Duodenal mucosa (tissue), 2 donors: ENCODE measurements at regions not wholly inside any gene's neighbourhood (a gene's known extent, or its start where the extent isn't known, plus 50 kb on each side); places are given as distances from the start of the nearest gene placed in this dataset.

ENCODE experiments used
- H3K27ac ChIP-seq: one replicate; pipeline ENCODE4 v1.7.0; 2013; ENCODE audit warnings: low read depth, low read length
- H3K27me3 ChIP-seq, 2 donors: one replicate each; pipeline ENCODE4 v1.7.0; 2013; ENCODE audit warnings: low read length in 2 of 2, control low read depth in 1 of 2; ENCODE audit not compliant: insufficient read depth in 2 of 2, control insufficient read depth in 1 of 2
- H3K36me3 ChIP-seq, 2 donors: one replicate each; pipeline ENCODE4 v1.7.0; 2013; ENCODE audit warnings: low read length in 2 of 2, control low read depth in 1 of 2; ENCODE audit not compliant: insufficient read depth in 2 of 2, control insufficient read depth in 1 of 2
- H3K4me1 ChIP-seq, 2 donors: one replicate each; pipeline ENCODE4 v1.7.0; 2013; ENCODE audit warnings: low read length in 2 of 2, control low read depth in 1 of 2; ENCODE audit not compliant: insufficient read depth in 2 of 2, control insufficient read depth in 1 of 2
- H3K4me3 ChIP-seq, 2 donors: one replicate each; pipeline ENCODE4 v1.7.0; 2013; ENCODE audit warnings: low read length in 2 of 2, low read depth in 1 of 2
- H3K9ac ChIP-seq, 2 donors: one replicate each; pipeline ENCODE4 v1.7.0; 2013; ENCODE audit warnings: low read length in 2 of 2, low read depth in 1 of 2
- H3K9me3 ChIP-seq, 2 donors: one replicate each; pipeline ENCODE4 v1.7.0; 2013; ENCODE audit warnings: low read length in 2 of 2, control low read depth in 1 of 2; ENCODE audit not compliant: control insufficient read depth in 1 of 2

GRCh38 chr4:31549256-31549655 is 829.1 kb downstream of the PCDH7 start:
- Histone ChIP-seq H3K9ac (no peak overlapping the region), H3K36me3 (no peaks in the 10 kb centered on the region), H3K27ac (no peak overlapping the region), H3K4me3 (no peak overlapping the region), H3K4me1 (no peaks in the 10 kb centered on the region), H3K27me3 (no peaks in the 10 kb centered on the region), H3K9me3 (no peaks in the 10 kb centered on the region)

- H3K4me3 ChIP-seq = no peak overlapping the region
- H3K36me3 ChIP-seq = no peaks in the 10 kb centered on the region
- H3K9ac ChIP-seq = no peak overlapping the region
- no peak overlapping the region for H3K27ac ChIP-seq
- no peaks in the 10 kb centered on the region for H3K4me1 ChIP-seq
- no peaks in the 10 kb centered on the region for H3K27me3 ChIP-seq
- H3K9me3 ChIP-seq = no peaks in the 10 kb centered on the region
Observed at GRCh38 chr4:31557437-31557836, 837.3 kb downstream of the PCDH7 start.

- Histone ChIP-seq H3K27me3 (no peaks in the 10 kb centered on the region), H3K9ac (no peak overlapping the region), H3K9me3 (no peaks in the 10 kb centered on the region), H3K4me1 (no peaks in the 10 kb centered on the region), H3K36me3 (no peaks in the 10 kb centered on the region), H3K27ac (no peak overlapping the region), H3K4me3 (no peak overlapping the region)
Observed at GRCh38 chr4:31573554-31573953, 853.4 kb downstream of the PCDH7 start.

- no peak overlapping the region for H3K4me3 ChIP-seq
- H3K27me3 ChIP-seq = no peaks in the 10 kb centered on the region
- no peaks in the 10 kb centered on the region for H3K9me3 ChIP-seq
- no peak overlapping the region for H3K27ac ChIP-seq
- H3K4me1 ChIP-seq = no peaks in the 10 kb centered on the region
- H3K9ac ChIP-seq = no peak overlapping the region
- no peaks in the 10 kb centered on the region for H3K36me3 ChIP-seq
Observed at GRCh38 chr4:31575504-31575903, 855.3 kb downstream of the PCDH7 start.

DNA sequence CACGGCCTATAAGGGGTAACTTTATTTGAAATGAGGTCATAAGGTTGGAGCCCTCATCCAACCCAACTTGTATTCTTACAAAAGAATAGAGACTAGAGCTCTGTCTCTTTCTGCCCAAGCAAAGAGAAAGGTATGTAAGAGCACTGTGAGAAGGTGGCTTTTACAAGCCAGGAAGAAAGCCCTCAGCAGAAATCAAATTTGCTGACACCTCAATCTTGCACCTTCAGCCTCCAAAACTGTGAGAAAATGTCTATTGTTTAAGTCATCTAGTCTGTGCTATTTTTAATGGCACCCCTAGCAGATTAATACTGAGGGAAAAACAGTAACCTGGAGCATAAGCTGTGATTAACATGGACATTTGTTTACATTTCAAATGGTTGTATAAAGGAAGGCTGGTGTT is 860.7 kb downstream of the PCDH7 start:
- Histone ChIP-seq H3K36me3 (no peaks in the 10 kb centered on the region), H3K9me3 (no peaks in the 10 kb centered on the region), H3K27me3 (no peaks in the 10 kb centered on the region), H3K4me1 (no peaks in the 10 kb centered on the region), H3K9ac (no peak overlapping the region), H3K27ac (no peak overlapping the region), H3K4me3 (no peak overlapping the region)

GRCh38 chr4:31585503-31585902 is 865.3 kb downstream of the PCDH7 start:
- no peaks in the 10 kb centered on the region for H3K9me3 ChIP-seq
- no peak overlapping the region for H3K9ac ChIP-seq

GRCh38 chr4:31592293-31592692 is 872.1 kb downstream of the PCDH7 start:
- no peak overlapping the region for H3K4me3 ChIP-seq
- H3K27me3 ChIP-seq = no peaks in the 10 kb centered on the region
- no peaks in the 10 kb centered on the region for H3K9me3 ChIP-seq
- no peak overlapping the region for H3K9ac ChIP-seq
- no peaks in the 10 kb centered on the region for H3K36me3 ChIP-seq
- H3K27ac ChIP-seq = no peak overlapping the region
- H3K4me1 ChIP-seq = no peaks in the 10 kb centered on the region

More at GRCh38 chr4:31585503-31585902, 865.3 kb downstream of the PCDH7 start:
- Histone ChIP-seq H3K27me3 (no peaks in the 10 kb centered on the region), H3K4me3 (no peak overlapping the region), H3K4me1 (no peaks in the 10 kb centered on the region), H3K27ac (no peak overlapping the region), H3K36me3 (no peaks in the 10 kb centered on the region)

- Histone ChIP-seq H3K4me3 (no peak overlapping the region), H3K27me3 (no peaks in the 10 kb centered on the region), H3K9ac (no peak overlapping the region), H3K9me3 (no peaks in the 10 kb centered on the region), H3K4me1 (no peaks in the 10 kb centered on the region), H3K36me3 (no peaks in the 10 kb centered on the region), H3K27ac (no peak overlapping the region)
Observed at GRCh38 chr4:31595496-31595895, 875.3 kb downstream of the PCDH7 start.

GRCh38 chr4:31598639-31599038 is 878.5 kb downstream of the PCDH7 start:
- Histone ChIP-seq H3K4me3 (no peak overlapping the region), H3K9ac (no peak overlapping the region), H3K36me3 (no peaks in the 10 kb centered on the region), H3K9me3 (no peaks in the 10 kb centered on the region), H3K27me3 (no peaks in the 10 kb centered on the region), H3K4me1 (no peaks in the 10 kb centered on the region), H3K27ac (no peak overlapping the region)

DNA sequence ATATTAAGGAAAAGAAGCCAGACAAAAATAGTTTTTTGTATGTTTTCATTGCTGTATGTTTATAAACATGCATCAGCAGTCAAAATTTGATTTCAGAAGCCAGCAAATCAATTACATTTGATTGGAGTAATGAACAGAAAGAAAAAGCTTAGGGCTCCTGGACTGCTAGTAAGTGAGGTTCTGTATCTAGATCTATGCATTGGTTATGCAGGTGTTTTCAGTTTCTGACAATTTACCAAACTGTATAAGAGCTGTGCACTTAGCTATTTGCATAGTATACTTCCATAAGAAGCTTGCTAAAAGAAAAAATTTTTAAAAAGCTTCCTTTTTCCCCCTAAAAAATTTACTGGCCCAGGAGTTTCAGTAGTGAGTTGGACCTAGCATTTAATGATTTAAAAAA is 881.6 kb downstream of the PCDH7 start:
- H3K36me3 ChIP-seq = no peaks in the 10 kb centered on the region
- no peaks in the 10 kb centered on the region for H3K4me1 ChIP-seq
- no peak overlapping the region for H3K27ac ChIP-seq
- no peaks in the 10 kb centered on the region for H3K9me3 ChIP-seq
- no peak overlapping the region for H3K4me3 ChIP-seq
- H3K9ac ChIP-seq = no peak overlapping the region
- no peaks in the 10 kb centered on the region for H3K27me3 ChIP-seq

DNA sequence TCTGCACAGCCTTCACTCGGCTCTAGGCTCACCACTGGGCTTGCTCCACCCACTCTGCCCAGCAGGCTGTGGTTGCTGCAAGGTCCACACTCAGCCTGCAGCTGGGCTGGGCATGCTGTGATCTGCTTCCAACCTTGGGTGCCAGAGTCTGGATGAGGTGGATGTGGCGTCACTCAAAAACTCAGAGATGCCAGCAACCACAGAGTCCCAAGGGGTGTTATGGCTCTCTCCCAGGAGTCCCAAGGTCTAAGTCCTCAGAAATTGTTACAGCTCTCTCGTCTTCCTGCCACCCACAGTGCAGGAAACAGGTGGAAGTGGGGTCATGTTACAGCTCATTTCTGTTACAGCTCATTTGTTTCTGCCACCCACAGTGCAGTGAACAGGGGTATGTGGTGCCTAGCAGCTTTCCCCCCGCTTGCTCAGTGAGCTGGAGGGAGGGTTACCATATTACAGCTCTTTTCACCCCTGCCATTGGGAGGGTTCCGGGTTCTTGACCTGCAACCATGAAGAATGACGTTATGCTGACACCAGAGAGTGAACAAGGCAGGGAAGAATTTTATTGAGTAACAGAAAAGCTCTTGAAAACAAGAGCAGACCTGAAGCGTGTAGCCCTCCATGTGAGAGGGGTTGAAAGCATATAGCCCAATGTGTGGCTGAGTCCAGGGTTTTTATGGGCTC is 893.9 kb downstream of the PCDH7 start:
- Histone ChIP-seq H3K27me3 (no peaks in the 10 kb centered on the region), H3K27ac (no peak overlapping the region), H3K4me1 (no peaks in the 10 kb centered on the region), H3K9me3 (no peaks in the 10 kb centered on the region), H3K9ac (no peak overlapping the region), H3K4me3 (no peak overlapping the region), H3K36me3 (no peaks in the 10 kb centered on the region)
